ENCODE measurements at regions not wholly inside any gene's neighbourhood (a gene's known extent, or its start where the extent isn't known, plus 50 kb on each side); places are given as distances from the start of the nearest gene placed in this dataset.

GRCh38 chr7:28310460-28310848, 101.9 kb upstream of the CREB5 start:
- 73 to 74% methylated on average over 6 of the region's 6 CpGs for WGBS, 2 donors (ENCODE audit: low coverage in 1 of 2)
- H3K36me3 ChIP-seq: no peaks in the 10 kb centered on the region
- no peak overlapping the region for H3K4me3 ChIP-seq
- intact Hi-C loops (cut with DNase I; ENCODE audit: low total_unique reads): no loop called here
- peaks cover 38% of the 10 kb centered on the region for H3K27me3 ChIP-seq
- in situ Hi-C loops (cut with MboI; ENCODE audit: low pct_ligation_motif_present in 1 of 4, low pct_unique_long_range_greater_than_20kb in 1 of 4, low sequenced_read_pairs in 3 of 4): no loop called here
- TF ChIP-seq POLR2AphosphoS5 (IDR thresholded peaks at IDR 0.05) (no peak), EP300 (IDR thresholded peaks at IDR 0.05; ENCODE audit: low read depth) (no peak), POLR2A (IDR thresholded peaks at IDR 0.05) (no peak), CTCF (IDR thresholded peaks at IDR 0.05) (no peak)
- no peak overlapping the region for H3K27ac ChIP-seq
- no peaks in the 10 kb centered on the region for H3K4me1 ChIP-seq
- no peak for DNase-seq
- H3K9me3 ChIP-seq: no peaks in the 10 kb centered on the region

- Histone ChIP-seq H3K27ac (no peak overlapping the region), H3K36me3 (no peaks in the 10 kb centered on the region), H3K27me3 (peaks cover 49% of the 10 kb centered on the region), H3K9me3 (no peaks in the 10 kb centered on the region), H3K4me1 (no peaks in the 10 kb centered on the region), H3K4me3 (no peak overlapping the region)
- 82 to 90% methylated on average over 5 to 12 of the region's 12 CpGs for WGBS, 2 donors (ENCODE audit: low coverage in 1 of 2)
- intact Hi-C loops (cut with DNase I; ENCODE audit: low total_unique reads) (no loop called here), in situ Hi-C loops (cut with MboI; ENCODE audit: low pct_ligation_motif_present in 1 of 4, low pct_unique_long_range_greater_than_20kb in 1 of 4, low sequenced_read_pairs in 3 of 4) (no loop called here)
- DNase-seq: no peak
- TF ChIP-seq POLR2AphosphoS5 (IDR thresholded peaks at IDR 0.05): no peak
- TF ChIP-seq EP300 (IDR thresholded peaks at IDR 0.05; ENCODE audit: low read depth): no peak
- no peak for TF ChIP-seq POLR2A (IDR thresholded peaks at IDR 0.05)
- TF ChIP-seq CTCF (IDR thresholded peaks at IDR 0.05): no peak
These were observed 100.6 kb upstream of the CREB5 start for GRCh38 chr7:28311670-28312069.

- Histone ChIP-seq H3K4me3 (no peak overlapping the region), H3K27ac (no peak overlapping the region), H3K36me3 (no peaks in the 10 kb centered on the region), H3K4me1 (no peaks in the 10 kb centered on the region), H3K27me3 (peaks cover 55% of the 10 kb centered on the region), H3K9me3 (no peaks in the 10 kb centered on the region)
- intact Hi-C loops (cut with DNase I; ENCODE audit: low total_unique reads): no loop called here
- 69% methylated on average over 6 of the region's 6 CpGs; no CpG with 5 or more reads in 1 of the 2 donors for WGBS, 2 donors (ENCODE audit: low coverage in 1 of 2)
- no peak for DNase-seq
- in situ Hi-C loops (cut with MboI; ENCODE audit: low pct_ligation_motif_present in 1 of 4, low pct_unique_long_range_greater_than_20kb in 1 of 4, low sequenced_read_pairs in 3 of 4): no loop called here
- TF ChIP-seq CTCF (IDR thresholded peaks at IDR 0.05) (no peak), POLR2AphosphoS5 (IDR thresholded peaks at IDR 0.05) (no peak), EP300 (IDR thresholded peaks at IDR 0.05; ENCODE audit: low read depth) (no peak), POLR2A (IDR thresholded peaks at IDR 0.05) (no peak)
These were observed 99.4 kb upstream of the CREB5 start for GRCh38 chr7:28312948-28313347.

GRCh38 chr7:28314841-28315240, 97.5 kb upstream of the CREB5 start:
- Histone ChIP-seq H3K27me3 (peaks cover 63% of the 10 kb centered on the region), H3K9me3 (no peaks in the 10 kb centered on the region), H3K27ac (no peak overlapping the region), H3K4me1 (no peaks in the 10 kb centered on the region), H3K36me3 (no peaks in the 10 kb centered on the region), H3K4me3 (no peak overlapping the region)
- WGBS, 2 donors (ENCODE audit: low coverage in 1 of 2): 31 to 37% methylated on average over 2 to 3 of the region's 3 CpGs
- TF ChIP-seq CTCF (IDR thresholded peaks at IDR 0.05): no peak
- no peak for TF ChIP-seq POLR2A (IDR thresholded peaks at IDR 0.05)
- TF ChIP-seq POLR2AphosphoS5 (IDR thresholded peaks at IDR 0.05): no peak
- no peak for TF ChIP-seq EP300 (IDR thresholded peaks at IDR 0.05; ENCODE audit: low read depth)
- no peak for DNase-seq
- in situ Hi-C loops (cut with MboI; ENCODE audit: low pct_ligation_motif_present in 1 of 4, low pct_unique_long_range_greater_than_20kb in 1 of 4, low sequenced_read_pairs in 3 of 4): no loop called here
- intact Hi-C loops (cut with DNase I; ENCODE audit: low total_unique reads): no loop called here

Measured in transverse colon (tissue), 4 donors.